CD4-positive, alpha-beta memory T cell (primary cell): ENCODE measurements at regions not wholly inside any gene's neighbourhood (a gene's known extent, or its start where the extent isn't known, plus 50 kb on each side); places are given as distances from the start of the nearest gene placed in this dataset.

Experiments used
- CTCF ChIA-PET: fragments of 350-600 bp; sonication (Branson Sonifier 250); formaldehyde crosslinking; loops from one replicate; lab custom pipeline; 2021; ENCODE audit warnings: inconsistent platforms; ENCODE audit not compliant: partially characterized antibody; lab: Charles Lee
- POLR2A ChIA-PET: fragments of 350-600 bp; sonication (Branson Sonifier 250); formaldehyde crosslinking; loops from one replicate; lab custom pipeline; 2021; ENCODE audit not compliant: partially characterized antibody; lab: Charles Lee
- DNase-seq, 5 donors: peaks; one replicate each; pipeline versions ENCODE4 v3.0.0 to v3.0.0-alpha.2; 2020 to 2022; ENCODE audit warnings: mixed read lengths in 1 of 5
- H3K27ac ChIP-seq: one replicate; pipeline ENCODE4 v1.7.0; 2013; ENCODE audit warnings: low read depth, low read length
- H3K27me3 ChIP-seq: 2 replicates; pipeline ENCODE4 v1.7.0; 2013; ENCODE audit warnings: mild to moderate bottlenecking, low read length, moderate library complexity; ENCODE audit not compliant: insufficient read depth
- H3K36me3 ChIP-seq: 2 replicates; pipeline ENCODE4 v1.7.0; 2013; ENCODE audit warnings: mild to moderate bottlenecking, low read length, moderate library complexity; ENCODE audit not compliant: insufficient read depth
- H3K4me1 ChIP-seq: 2 replicates; pipeline ENCODE4 v1.7.0; 2013; ENCODE audit warnings: mild to moderate bottlenecking, low read length, moderate library complexity; ENCODE audit not compliant: insufficient read depth
- H3K4me3 ChIP-seq, 2 donors: one replicate each; pipeline ENCODE4 v1.7.0; 2013; ENCODE audit warnings: low read length in 2 of 2, mild to moderate bottlenecking in 1 of 2
- H3K9me3 ChIP-seq, 2 donors: one replicate each; pipeline ENCODE4 v1.7.0; 2013; ENCODE audit warnings: low read length in 2 of 2, control low read depth in 1 of 2; ENCODE audit not compliant: control insufficient read depth in 1 of 2
- H3K27ac Mint-ChIP-seq, 7 donors: one replicate each; pipeline ENCODE4 v1.8.0; 2020 to 2021; ENCODE audit warnings: mixed read lengths in 7 of 7, mild to moderate bottlenecking in 6 of 7, inconsistent platforms in 3 of 7, moderate library complexity in 3 of 7
- H3K27me3 Mint-ChIP-seq, 2 donors: one replicate each; pipeline ENCODE4 v1.8.0; 2020 to 2021; ENCODE audit warnings: mixed read lengths in 2 of 2
- H3K36me3 Mint-ChIP-seq, 2 donors: one replicate each; pipeline ENCODE4 v1.8.0; 2020 to 2021; ENCODE audit warnings: mixed read lengths in 2 of 2, inconsistent platforms in 1 of 2, mild to moderate bottlenecking in 1 of 2
- H3K4me1 Mint-ChIP-seq, 4 donors: one replicate each; pipeline ENCODE4 v1.8.0; 2020 to 2021; ENCODE audit warnings: mixed read lengths in 4 of 4, mild to moderate bottlenecking in 1 of 4
- H3K4me3 Mint-ChIP-seq, 8 donors: one replicate each; pipeline ENCODE4 v1.8.0; 2020 to 2021; ENCODE audit warnings: mixed read lengths in 8 of 8, mild to moderate bottlenecking in 7 of 8, moderate library complexity in 6 of 8, inconsistent platforms in 3 of 8
- H3K9me3 Mint-ChIP-seq, 8 donors: one replicate each; pipeline ENCODE4 v1.8.0; 2020 to 2021; ENCODE audit warnings: mixed read lengths in 8 of 8, mild to moderate bottlenecking in 5 of 8, inconsistent platforms in 3 of 8, moderate library complexity in 1 of 8
- intact Hi-C: fragments of 100-400 bp; cut with micrococcal nuclease; formaldehyde crosslinking; loops from one replicate; pipeline ENCODE4 v1.15.1; 2023

DNA sequence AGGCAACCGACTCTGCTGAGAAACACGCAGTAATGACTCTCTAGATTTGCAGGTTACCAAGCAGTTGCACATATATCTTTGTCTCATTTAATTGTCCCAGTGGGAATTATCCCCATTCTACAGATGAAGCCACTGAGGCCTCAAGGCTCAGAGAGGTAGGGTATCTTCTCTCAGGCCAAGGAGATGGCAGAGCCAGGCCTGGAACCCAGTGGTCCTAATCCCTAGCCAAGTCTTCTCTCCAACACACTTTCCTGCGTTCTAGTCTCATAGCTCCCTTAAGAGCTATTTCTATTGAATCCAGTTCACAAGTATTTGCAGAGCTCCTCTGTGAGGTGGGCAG is 181.3 kb upstream of the BCOR start:
- H3K4me1 Mint-ChIP-seq, result peaks cover 24 to 42% (median 32%) of the 10 kb centered on the region in 4 donors
- Histone ChIP-seq H3K36me3 (no peaks in the 10 kb centered on the region), H3K27me3 (no peaks in the 10 kb centered on the region), H3K4me1 (peaks cover 37% of the 10 kb centered on the region), H3K9me3 (no peaks in the 10 kb centered on the region), H3K4me3 (no peak overlapping the region), H3K27ac (peak overlapping the region; percentile 52)
- peaks cover 0 to 16% (median 5%) of the 10 kb centered on the region in 8 donors for H3K9me3 Mint-ChIP-seq
- ChIA-PET CTCF (no interaction called here), POLR2A (interaction anchor here (1.3 to 1.6 kb wide), 2 partner anchors 102 to 182 kb away, joined by 3 read pairs; no protein-coding TSS in a partner anchor)
- intact Hi-C loops, result no loop called here
- H3K4me3 Mint-ChIP-seq, result peak overlapping the region in 5 of 8 donors; percentile 13 to 68 (median 55)
- H3K36me3 Mint-ChIP-seq, result no peaks in the 10 kb centered on the region
- DNase-seq, result no peak
- H3K27me3 Mint-ChIP-seq, result no peaks in the 10 kb centered on the region
- peak overlapping the region; percentile 90 to 97 (median 94) for H3K27ac Mint-ChIP-seq

DNA sequence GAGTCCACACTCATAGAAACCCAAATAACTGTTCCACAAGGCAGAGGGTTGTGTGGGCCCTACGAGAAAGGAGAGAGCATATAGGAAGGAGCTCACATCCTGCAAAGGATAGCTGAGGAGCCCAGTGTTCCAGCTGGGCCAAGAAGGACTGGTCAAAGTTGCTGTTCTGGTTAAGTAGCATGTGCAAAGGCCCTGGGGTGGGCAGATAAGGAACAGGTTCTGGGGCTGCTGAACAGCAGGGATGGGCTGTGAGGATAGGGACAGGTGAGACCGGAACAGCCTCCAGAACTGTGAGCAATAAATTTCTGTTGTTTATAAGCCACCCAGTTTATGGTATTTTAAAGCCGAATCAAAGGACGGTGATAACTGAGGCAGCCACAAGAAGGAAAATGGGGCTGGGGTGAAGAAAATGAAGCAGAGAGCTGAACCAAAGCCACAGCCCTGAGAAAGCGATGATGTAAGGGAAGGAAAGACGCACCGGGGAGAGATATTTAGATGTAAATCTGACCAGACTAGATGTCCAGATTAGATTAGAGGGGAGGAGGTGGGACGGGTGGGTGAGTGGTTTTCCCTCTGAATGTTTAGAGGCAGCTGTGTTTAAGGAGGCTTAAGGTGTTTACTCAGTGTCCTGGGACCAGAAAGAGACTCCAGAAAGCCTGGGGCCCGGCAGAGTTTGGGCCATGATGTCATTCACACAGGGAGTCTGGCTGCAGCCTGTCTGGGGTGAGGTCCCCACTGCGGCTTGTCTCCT is 180.8 kb upstream of the BCOR start:
- Mint-ChIP-seq H3K4me1 (peaks cover 24 to 42% (median 32%) of the 10 kb centered on the region in 4 donors), H3K9me3 (peaks cover 0 to 16% (median 5%) of the 10 kb centered on the region in 8 donors), H3K4me3 (peak overlapping the region in 7 of 8 donors; percentile 5 to 68 (median 48)), H3K36me3 (no peaks in the 10 kb centered on the region), H3K27ac (peak overlapping the region; percentile 90 to 97 (median 94)), H3K27me3 (no peaks in the 10 kb centered on the region)
- ChIA-PET CTCF (interaction anchor here (1.0 kb wide), 1 partner anchor 190 kb away, joined by 3 read pairs; no protein-coding TSS in a partner anchor), POLR2A (interaction anchor here (1.0 to 1.3 kb wide), 2 partner anchors 12 to 102 kb away, joined by 3 to 7 read pairs; no protein-coding TSS in a partner anchor)
- Histone ChIP-seq H3K9me3 (no peaks in the 10 kb centered on the region), H3K4me3 (no peak overlapping the region), H3K27ac (peak overlapping the region; percentile 38), H3K4me1 (peaks cover 37% of the 10 kb centered on the region), H3K36me3 (no peaks in the 10 kb centered on the region), H3K27me3 (no peaks in the 10 kb centered on the region)
- intact Hi-C loops, result no loop called here
- DNase-seq, result peak; percentile 58 to 92 (median 66)

DNA sequence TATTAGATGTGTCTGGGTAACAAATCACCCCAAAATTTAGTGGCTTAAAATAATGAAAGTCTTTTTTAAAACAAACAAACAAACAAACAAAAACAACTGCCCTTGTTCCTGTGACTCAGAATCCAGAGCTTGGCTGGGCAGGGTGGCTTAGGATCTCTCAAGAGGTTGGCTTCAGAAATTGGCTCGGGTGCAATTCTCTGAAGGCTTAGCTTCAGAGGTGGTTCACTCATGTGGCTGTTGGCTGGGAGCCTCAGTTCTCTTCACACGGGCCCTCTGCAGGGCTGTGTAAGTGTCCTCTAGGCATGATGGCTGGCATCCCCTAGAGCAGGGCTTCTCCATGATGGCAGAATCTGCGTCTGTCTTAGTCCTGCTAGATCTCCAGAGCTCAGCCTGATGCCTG is 179.9 kb upstream of the BCOR start:
- Histone ChIP-seq H3K9me3 (no peaks in the 10 kb centered on the region), H3K27me3 (no peaks in the 10 kb centered on the region), H3K36me3 (no peaks in the 10 kb centered on the region), H3K27ac (no peak overlapping the region), H3K4me1 (peaks cover 37% of the 10 kb centered on the region), H3K4me3 (no peak overlapping the region)
- CTCF ChIA-PET, result interaction anchor here (1.0 kb wide), 1 partner anchor 191 kb away, joined by 3 read pairs; no protein-coding TSS in a partner anchor
- Mint-ChIP-seq H3K4me3 (no peak overlapping the region), H3K4me1 (peaks cover 24 to 42% (median 32%) of the 10 kb centered on the region in 4 donors), H3K36me3 (no peaks in the 10 kb centered on the region), H3K27ac (peak overlapping the region in 5 of 7 donors; percentile 22 to 96 (median 90)), H3K9me3 (peaks cover 0 to 16% (median 6%) of the 10 kb centered on the region in 8 donors), H3K27me3 (no peaks in the 10 kb centered on the region)
- POLR2A ChIA-PET, result interaction anchor here (1.0 kb wide), 1 partner anchor 11 kb away, joined by 7 read pairs; no protein-coding TSS in a partner anchor
- no peak for DNase-seq
- intact Hi-C loops, result no loop called here

DNA sequence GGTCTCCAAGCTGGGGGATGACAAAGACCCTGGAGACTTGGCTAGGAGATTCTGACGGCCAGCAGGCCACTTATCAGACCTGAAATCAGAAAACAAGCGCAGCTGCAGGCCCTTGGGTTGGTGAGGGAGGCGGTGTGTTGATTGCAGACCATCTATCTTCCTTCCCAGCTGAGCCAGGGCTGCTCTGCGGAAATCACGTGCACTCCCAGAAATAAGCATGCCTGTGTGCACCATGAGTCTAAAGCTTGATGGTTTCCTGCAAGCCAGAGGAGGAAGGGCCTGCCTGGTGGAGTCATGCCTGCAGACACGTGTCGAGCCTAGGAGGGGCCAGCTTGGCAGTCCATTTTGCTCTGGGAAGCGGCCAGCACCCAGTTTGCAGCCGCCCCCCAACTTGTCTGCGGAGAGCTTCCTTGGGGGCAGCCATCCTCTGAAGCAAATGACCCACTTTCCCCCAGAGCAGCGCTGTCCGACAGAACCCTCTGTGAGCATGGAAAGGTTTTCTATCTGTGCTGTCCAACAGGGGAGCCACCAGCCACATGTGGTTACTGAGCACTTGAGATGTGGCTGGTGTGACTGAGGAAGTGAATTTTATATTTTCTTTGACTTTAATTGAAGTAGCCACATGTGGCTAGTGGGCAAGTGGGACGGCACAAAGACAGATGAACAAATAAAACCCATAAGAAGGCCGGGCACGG is 175.7 kb upstream of the BCOR start:
- intact Hi-C loops, result no loop called here

DNA sequence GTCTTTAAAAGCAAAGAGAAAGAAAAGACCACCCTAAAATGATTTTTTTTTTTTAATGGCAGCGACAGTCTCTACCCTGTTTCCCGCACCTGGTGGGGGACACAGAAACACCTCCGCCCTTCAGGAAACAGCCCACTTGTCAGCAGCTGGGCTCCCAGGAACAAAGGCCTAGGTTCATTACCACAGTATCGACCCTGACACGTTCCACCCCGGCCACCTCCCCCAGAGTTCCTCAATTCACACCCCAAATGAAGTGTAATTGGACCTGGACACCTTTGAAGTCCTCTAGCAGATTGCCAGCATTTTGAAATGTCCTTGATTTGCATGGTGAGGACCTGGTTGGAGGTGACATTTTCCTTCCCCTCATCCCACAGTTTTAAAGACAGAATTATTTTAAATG is 175.0 kb upstream of the BCOR start:
- ChIA-PET CTCF (no interaction called here), POLR2A (interaction anchor here (1.0 kb wide), 1 partner anchor 96 kb away, joined by 3 read pairs; no protein-coding TSS in a partner anchor)
- no peak overlapping the region for H3K4me3 Mint-ChIP-seq
- H3K9me3 Mint-ChIP-seq, result peaks cover 0 to 15% (median 6%) of the 10 kb centered on the region in 8 donors
- H3K36me3 Mint-ChIP-seq, result no peaks in the 10 kb centered on the region
- peaks cover 0 to 1% (median under 1%) of the 10 kb centered on the region in 4 donors for H3K4me1 Mint-ChIP-seq
- Histone ChIP-seq H3K4me1 (peaks cover 2% of the 10 kb centered on the region), H3K4me3 (no peak overlapping the region), H3K9me3 (no peaks in the 10 kb centered on the region), H3K27ac (no peak overlapping the region), H3K27me3 (no peaks in the 10 kb centered on the region), H3K36me3 (no peaks in the 10 kb centered on the region)
- intact Hi-C loops, result no loop called here
- no peak for DNase-seq
- no peaks in the 10 kb centered on the region for H3K27me3 Mint-ChIP-seq
- no peak overlapping the region for H3K27ac Mint-ChIP-seq

More for the DNA sequence above, 175.7 kb upstream of the BCOR start:
- no peaks in the 10 kb centered on the region for H3K36me3 Mint-ChIP-seq
- H3K4me1 ChIP-seq, result peaks cover 9% of the 10 kb centered on the region
- H3K4me3 Mint-ChIP-seq, result no peak overlapping the region
- no peaks in the 10 kb centered on the region for H3K9me3 ChIP-seq
- H3K36me3 ChIP-seq, result no peaks in the 10 kb centered on the region
- CTCF ChIA-PET, result no interaction called here
- H3K27me3 ChIP-seq, result no peaks in the 10 kb centered on the region
- H3K27ac ChIP-seq, result no peak overlapping the region
- peaks cover 0 to 16% (median 6%) of the 10 kb centered on the region in 8 donors for H3K9me3 Mint-ChIP-seq
- H3K27me3 Mint-ChIP-seq, result no peaks in the 10 kb centered on the region
- no peak overlapping the region for H3K27ac Mint-ChIP-seq
- no peak overlapping the region for H3K4me3 ChIP-seq
- POLR2A ChIA-PET, result interaction anchor here (1.0 kb wide), 1 partner anchor 97 kb away, joined by 3 read pairs; no protein-coding TSS in a partner anchor
- H3K4me1 Mint-ChIP-seq, result peaks cover 1 to 8% (median 6%) of the 10 kb centered on the region in 4 donors
- no peak for DNase-seq

DNA sequence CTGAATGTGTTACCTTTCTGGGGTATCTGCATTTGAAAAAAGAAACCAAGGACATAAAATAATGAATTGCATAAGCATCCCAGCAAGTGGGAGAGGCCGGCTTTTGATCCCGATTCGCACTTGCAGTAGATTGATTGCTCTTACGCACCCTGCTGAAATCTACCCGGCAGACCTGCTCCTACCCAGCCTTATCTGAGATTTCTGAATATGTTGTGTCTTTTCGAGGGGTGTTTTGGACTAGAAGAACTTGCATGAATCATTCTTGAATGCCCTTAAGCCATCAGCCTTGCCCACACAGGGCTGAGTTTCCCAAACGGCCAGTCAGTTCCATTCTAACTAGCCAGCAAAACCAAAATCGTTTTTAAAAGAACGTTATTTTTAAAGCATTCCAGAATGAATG is 174.4 kb upstream of the BCOR start:
- intact Hi-C loops, result no loop called here
- Mint-ChIP-seq H3K27ac (no peak overlapping the region), H3K9me3 (peaks cover 0 to 11% (median 6%) of the 10 kb centered on the region in 8 donors), H3K4me1 (peaks cover 0 to 3% (median 0%) of the 10 kb centered on the region in 4 donors), H3K36me3 (no peaks in the 10 kb centered on the region), H3K4me3 (no peak overlapping the region), H3K27me3 (no peaks in the 10 kb centered on the region)
- CTCF ChIA-PET, result no interaction called here
- peaks cover 4% of the 10 kb centered on the region for H3K4me1 ChIP-seq
- DNase-seq, result no peak
- POLR2A ChIA-PET, result no interaction called here
- H3K9me3 ChIP-seq, result no peaks in the 10 kb centered on the region
- no peaks in the 10 kb centered on the region for H3K36me3 ChIP-seq
- no peaks in the 10 kb centered on the region for H3K27me3 ChIP-seq
- no peak overlapping the region for H3K4me3 ChIP-seq
- no peak overlapping the region for H3K27ac ChIP-seq

DNA sequence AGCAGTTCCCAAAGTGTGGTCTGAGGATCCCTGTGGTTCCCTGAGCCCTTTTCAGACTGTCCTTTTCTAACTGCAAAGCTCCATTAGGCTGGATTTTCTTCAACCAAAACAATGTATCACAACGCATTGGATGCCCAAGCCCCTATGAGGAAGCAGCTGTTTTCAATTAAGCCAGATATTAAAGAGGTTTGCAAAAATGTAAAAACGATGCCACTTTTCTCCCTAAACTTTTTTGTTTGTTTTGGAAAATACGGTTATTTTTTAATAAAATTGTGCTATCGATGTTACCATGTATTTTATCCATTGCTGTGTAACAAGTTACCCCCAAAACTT is 170.4 kb upstream of the BCOR start:
- Histone ChIP-seq H3K9me3 (no peaks in the 10 kb centered on the region), H3K4me3 (no peak overlapping the region), H3K27me3 (no peaks in the 10 kb centered on the region), H3K36me3 (no peaks in the 10 kb centered on the region), H3K4me1 (peaks cover 10% of the 10 kb centered on the region), H3K27ac (no peak overlapping the region)
- H3K9me3 Mint-ChIP-seq, result peaks cover 0 to 2% (median 0%) of the 10 kb centered on the region in 8 donors
- H3K36me3 Mint-ChIP-seq, result no peaks in the 10 kb centered on the region
- ChIA-PET CTCF (interaction anchor here (1.2 to 1.6 kb wide), 2 partner anchors 98 to 537 kb away, joined by 5 to 7 read pairs; no protein-coding TSS in a partner anchor), POLR2A (interaction anchor here (1.3 to 2.3 kb wide), 2 partner anchors 10 to 101 kb away, joined by 3 to 7 read pairs; no protein-coding TSS in a partner anchor)
- intact Hi-C loops, result no loop called here
- H3K4me3 Mint-ChIP-seq, result no peak overlapping the region
- DNase-seq, result no peak
- H3K27ac Mint-ChIP-seq, result no peak overlapping the region
- peaks cover 0 to 16% (median 3%) of the 10 kb centered on the region in 4 donors for H3K4me1 Mint-ChIP-seq
- no peaks in the 10 kb centered on the region for H3K27me3 Mint-ChIP-seq
